Endothelial cell (in vitro differentiated cells): ENCODE measurements at regions not wholly inside any gene's neighbourhood (a gene's known extent, or its start where the extent isn't known, plus 50 kb on each side); places are given as distances from the start of the nearest gene placed in this dataset.

ENCODE experiments used
- DNase-seq: peaks from one replicate; pipeline ENCODE4 v3.0.0; 2021; ENCODE audit warnings: low spot score
- H3K27ac Mint-ChIP-seq: one replicate; pipeline ENCODE4 v1.8.0; 2021; ENCODE audit warnings: mixed read lengths, inconsistent platforms; ENCODE audit not compliant: unreplicated experiment
- H3K27me3 Mint-ChIP-seq: one replicate; pipeline ENCODE4 v1.8.0; 2021; ENCODE audit warnings: mild to moderate bottlenecking, moderate library complexity, mixed read lengths, inconsistent platforms; ENCODE audit not compliant: unreplicated experiment
- H3K36me3 Mint-ChIP-seq: one replicate; pipeline ENCODE4 v1.8.0; 2021; ENCODE audit warnings: mild to moderate bottlenecking, low read depth, mixed read lengths, inconsistent platforms; ENCODE audit not compliant: unreplicated experiment
- H3K4me1 Mint-ChIP-seq: one replicate; pipeline ENCODE4 v1.8.0; 2021; ENCODE audit warnings: mild to moderate bottlenecking, mixed read lengths, inconsistent platforms; ENCODE audit not compliant: unreplicated experiment
- H3K4me3 Mint-ChIP-seq: one replicate; pipeline ENCODE4 v1.8.0; 2021; ENCODE audit warnings: mild to moderate bottlenecking, mixed read lengths, inconsistent platforms; ENCODE audit not compliant: unreplicated experiment
- H3K9me3 Mint-ChIP-seq: one replicate; pipeline ENCODE4 v1.8.0; 2021; ENCODE audit warnings: mixed read lengths, inconsistent platforms; ENCODE audit not compliant: unreplicated experiment
- CTCF ChIP-seq: fragments of 200-600 bp; sonication (generic); IDR thresholded peaks from one replicate; pipeline ENCODE4 v1.5.0; 2021; ENCODE audit warnings: antibody characterized with exemption; ENCODE audit not compliant: unreplicated experiment

GRCh38 chr3:24648063-24648462, 153.4 kb upstream of the THRB start:
- H3K27ac Mint-ChIP-seq: no peak overlapping the region

GRCh38 chr3:24650839-24651238, 156.2 kb upstream of the THRB start:
- Mint-ChIP-seq H3K27me3 (no peaks in the 10 kb centered on the region), H3K36me3 (no peaks in the 10 kb centered on the region), H3K4me3 (no peak overlapping the region), H3K27ac (no peak overlapping the region), H3K9me3 (no peaks in the 10 kb centered on the region), H3K4me1 (no peaks in the 10 kb centered on the region)
- no peak for TF ChIP-seq CTCF
- no peak for DNase-seq

More at GRCh38 chr3:24648063-24648462, 153.4 kb upstream of the THRB start:
- Mint-ChIP-seq H3K36me3 (no peaks in the 10 kb centered on the region), H3K9me3 (no peaks in the 10 kb centered on the region), H3K4me3 (no peak overlapping the region), H3K27me3 (peaks cover 3% of the 10 kb centered on the region), H3K4me1 (no peaks in the 10 kb centered on the region)
- no peak for TF ChIP-seq CTCF
- DNase-seq: no peak

- Mint-ChIP-seq H3K27ac (no peak overlapping the region), H3K4me1 (no peaks in the 10 kb centered on the region)
Observed at GRCh38 chr3:24657870-24658510, 163.3 kb upstream of the THRB start.

GRCh38 chr3:24661175-24661584, 166.5 kb upstream of the THRB start:
- Mint-ChIP-seq H3K9me3 (no peaks in the 10 kb centered on the region), H3K27me3 (no peaks in the 10 kb centered on the region), H3K4me3 (no peak overlapping the region), H3K27ac (no peak overlapping the region), H3K36me3 (no peaks in the 10 kb centered on the region), H3K4me1 (no peaks in the 10 kb centered on the region)
- no peak for DNase-seq
- TF ChIP-seq CTCF: no peak

More at GRCh38 chr3:24657870-24658510, 163.3 kb upstream of the THRB start:
- Mint-ChIP-seq H3K9me3 (no peaks in the 10 kb centered on the region), H3K27me3 (no peaks in the 10 kb centered on the region), H3K4me3 (no peak overlapping the region), H3K36me3 (no peaks in the 10 kb centered on the region)
- TF ChIP-seq CTCF: no peak
- no peak for DNase-seq

- no peak for DNase-seq
- no peaks in the 10 kb centered on the region for H3K9me3 Mint-ChIP-seq
- no peak overlapping the region for H3K27ac Mint-ChIP-seq
- no peaks in the 10 kb centered on the region for H3K4me1 Mint-ChIP-seq
- H3K27me3 Mint-ChIP-seq: no peaks in the 10 kb centered on the region
- no peak for TF ChIP-seq CTCF
- no peak overlapping the region for H3K4me3 Mint-ChIP-seq
- H3K36me3 Mint-ChIP-seq: no peaks in the 10 kb centered on the region
Observed at GRCh38 chr3:24662449-24663345, 168.0 kb upstream of the THRB start.
